ENCODE measurements at regions not wholly inside any gene's neighbourhood (a gene's known extent, or its start where the extent isn't known, plus 50 kb on each side); places are given as distances from the start of the nearest gene placed in this dataset.

DNA sequence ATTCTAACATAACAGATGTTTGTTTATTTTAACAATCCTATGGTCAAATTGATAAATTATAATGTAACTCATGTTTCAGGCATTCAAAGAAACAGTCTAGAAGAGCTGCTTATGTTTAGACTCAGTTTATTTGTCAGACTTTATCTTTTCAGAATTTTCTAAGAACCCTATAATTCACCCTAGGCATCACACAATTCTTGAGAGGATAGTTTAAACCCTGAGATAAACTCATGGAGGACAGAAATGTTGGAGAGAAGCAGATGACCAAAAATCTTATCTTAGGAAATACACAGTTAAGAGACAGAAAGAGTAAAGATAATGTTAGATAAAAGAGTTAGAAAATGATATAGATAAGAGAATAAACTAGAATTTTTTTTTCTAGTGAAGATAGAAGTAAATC lies 1185.7 kb upstream of the SLC10A2 start:
- no peak for TF ChIP-seq CTCF (IDR thresholded peaks at IDR 0.05; ENCODE audit: low read depth, low read length)
- no peak overlapping the region for H3K4me3 ChIP-seq (replicated peaks in 1 of 2; ENCODE audit: low read depth in 2 of 2, low read length in 2 of 2)
- DNase-seq (ENCODE audit: low read depth in 2 of 2) = no peak

- TF ChIP-seq CTCF (IDR thresholded peaks at IDR 0.05; ENCODE audit: low read depth, low read length) = no peak
- no peak overlapping the region for H3K4me3 ChIP-seq (replicated peaks in 1 of 2; ENCODE audit: low read depth in 2 of 2, low read length in 2 of 2)
These were observed 1180.7 kb upstream of the SLC10A2 start for GRCh38 chr13:104246955-104247354.

GRCh38 chr13:104206450-104207044 lies 1140.3 kb upstream of the SLC10A2 start:
- DNase-seq (ENCODE audit: low read depth in 2 of 2) = no peak
- no peak for TF ChIP-seq CTCF (IDR thresholded peaks at IDR 0.05; ENCODE audit: low read depth, low read length)
- H3K4me3 ChIP-seq (replicated peaks in 1 of 2; ENCODE audit: low read depth in 2 of 2, low read length in 2 of 2) = no peak overlapping the region

More at GRCh38 chr13:104246955-104247354, 1180.7 kb upstream of the SLC10A2 start:
- no peak for DNase-seq (ENCODE audit: low read depth in 2 of 2)

DNA sequence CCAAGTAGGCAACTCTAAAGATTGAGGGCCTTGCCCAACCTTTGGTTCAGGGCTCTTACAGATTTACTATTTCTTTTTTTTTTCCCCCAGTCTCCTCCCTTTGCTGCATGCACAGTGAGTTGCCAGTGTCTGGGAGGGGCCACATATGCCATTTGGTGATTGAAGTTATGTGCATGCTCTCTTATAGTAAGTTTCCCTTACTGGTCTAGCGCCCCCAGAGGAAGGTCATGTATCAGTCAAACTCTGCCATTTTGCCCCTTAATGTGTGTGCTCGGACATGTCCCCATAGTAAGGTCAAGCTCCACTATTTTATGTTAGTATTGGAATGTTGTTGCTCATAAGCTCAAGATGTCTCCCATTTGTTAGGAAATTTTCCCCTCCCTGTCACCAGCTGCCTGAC lies 1138.0 kb upstream of the SLC10A2 start:
- DNase-seq (ENCODE audit: low read depth in 2 of 2) = no peak
- TF ChIP-seq CTCF (IDR thresholded peaks at IDR 0.05; ENCODE audit: low read depth, low read length) = no peak
- H3K4me3 ChIP-seq (replicated peaks in 1 of 2; ENCODE audit: low read depth in 2 of 2, low read length in 2 of 2) = no peak overlapping the region

- no peak for DNase-seq (ENCODE audit: low read depth in 2 of 2)
- H3K4me3 ChIP-seq (replicated peaks in 1 of 2; ENCODE audit: low read depth in 2 of 2, low read length in 2 of 2) = no peak overlapping the region
- TF ChIP-seq CTCF (IDR thresholded peaks at IDR 0.05; ENCODE audit: low read depth, low read length) = no peak
These were observed 1132.6 kb upstream of the SLC10A2 start for GRCh38 chr13:104198801-104199200.

DNA sequence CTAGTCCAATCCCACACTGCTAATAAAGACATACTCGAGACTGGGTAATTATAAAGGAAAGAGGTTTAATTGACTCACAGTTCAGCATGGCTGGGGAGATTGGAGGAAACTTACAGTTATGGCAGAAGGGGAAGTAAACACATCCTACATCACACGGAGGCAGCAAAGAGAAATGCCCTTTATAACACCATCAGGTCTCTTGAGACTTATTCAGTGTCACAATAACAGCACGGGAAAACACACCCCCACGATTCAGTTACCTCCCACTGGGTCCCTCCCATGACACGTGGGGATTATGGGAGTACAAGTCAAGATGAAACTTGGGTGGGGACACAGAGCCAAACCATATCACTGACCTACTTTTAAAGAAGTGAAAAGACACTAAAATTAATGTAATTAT lies 1130.4 kb upstream of the SLC10A2 start:
- DNase-seq (ENCODE audit: low read depth in 2 of 2) = no peak
- no peak for TF ChIP-seq CTCF (IDR thresholded peaks at IDR 0.05; ENCODE audit: low read depth, low read length)
- H3K4me3 ChIP-seq (replicated peaks in 1 of 2; ENCODE audit: low read depth in 2 of 2, low read length in 2 of 2) = no peak overlapping the region
